Colonic mucosa (tissue), 4 donors: ENCODE measurements at regions not wholly inside any gene's neighbourhood (a gene's known extent, or its start where the extent isn't known, plus 50 kb on each side); places are given as distances from the start of the nearest gene placed in this dataset.

ENCODE experiments used
- DNase-seq: peaks from one replicate; pipeline ENCODE4 v3.0.0-alpha.2; 2020
- H3K27ac ChIP-seq: fragments of 200-600 bp; one replicate; pipeline ENCODE4 v1.8.0; 2021
- H3K27me3 ChIP-seq: fragments of 200-600 bp; one replicate; pipeline ENCODE4 v1.8.0; 2021
- H3K36me3 ChIP-seq: fragments of 200-600 bp; one replicate; pipeline ENCODE4 v1.8.0; 2021
- H3K4me1 ChIP-seq: fragments of 200-600 bp; one replicate; pipeline ENCODE4 v1.8.0; 2021; ENCODE audit warnings: mild to moderate bottlenecking
- H3K4me3 ChIP-seq: fragments of 200-600 bp; one replicate; pipeline ENCODE4 v1.8.0; 2021
- H3K9ac ChIP-seq, 2 donors: one replicate each; pipeline ENCODE4 v1.7.0; 2013; ENCODE audit warnings: control low read depth in 2 of 2, low read depth in 2 of 2, low read length in 2 of 2
- H3K9me3 ChIP-seq: fragments of 200-600 bp; one replicate; pipeline ENCODE4 v1.8.0; 2021
- CTCF ChIP-seq: fragments of 200-600 bp; IDR thresholded peaks from one replicate; pipeline ENCODE4 v1.8.0; 2022; ENCODE audit warnings: antibody characterized with exemption, mild to moderate bottlenecking
- intact Hi-C: fragments of 100-400 bp; cut with DNase I; formaldehyde crosslinking; loops from one replicate; pipeline ENCODE4 v1.14.1; 2022
- donor health status: healthy.
- donor health status: DM: no; HTN: no; CAD: no.
- donor health status: DM: no; HTN: no; CAD: no.

- Histone ChIP-seq H3K36me3 (no peaks in the 10 kb centered on the region), H3K27ac (no peak overlapping the region), H3K9ac (no peak overlapping the region), H3K4me3 (no peak overlapping the region), H3K27me3 (no peaks in the 10 kb centered on the region), H3K9me3 (no peaks in the 10 kb centered on the region), H3K4me1 (no peaks in the 10 kb centered on the region)
- DNase-seq, result no peak
- no peak for TF ChIP-seq CTCF
- intact Hi-C loops, result no loop called here
Observed at GRCh38 chr14:44341116-44341515, 166.0 kb downstream of the FSCB start.

DNA sequence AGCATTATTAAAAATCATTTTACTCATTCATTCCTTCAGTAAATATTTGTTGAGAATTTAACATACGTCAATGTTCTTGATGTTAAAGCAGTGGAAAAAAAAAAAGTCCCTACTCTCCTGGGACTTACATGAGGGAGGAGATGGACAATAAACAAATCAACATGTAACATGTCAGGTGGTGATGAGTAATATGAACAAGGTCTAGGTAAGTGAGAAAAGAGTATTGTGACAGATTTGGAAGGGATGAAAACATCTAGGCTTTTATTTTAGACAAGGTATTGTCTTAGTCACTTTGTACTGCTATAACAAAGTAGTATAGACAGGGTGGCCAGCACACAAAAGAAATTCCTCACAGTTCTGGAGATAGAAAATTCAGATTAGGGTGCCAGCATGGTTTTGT, 167.2 kb downstream of the FSCB start:
- intact Hi-C loops, result no loop called here
- H3K4me1 ChIP-seq, result no peaks in the 10 kb centered on the region

GRCh38 chr14:44339231-44339630, 167.9 kb downstream of the FSCB start:
- DNase-seq, result no peak
- no peaks in the 10 kb centered on the region for H3K4me1 ChIP-seq
- intact Hi-C loops, result no loop called here
- H3K27me3 ChIP-seq, result no peaks in the 10 kb centered on the region
- no peak overlapping the region for H3K27ac ChIP-seq
- H3K4me3 ChIP-seq, result no peak overlapping the region
- TF ChIP-seq CTCF, result no peak
- no peak overlapping the region for H3K9ac ChIP-seq
- H3K36me3 ChIP-seq, result no peaks in the 10 kb centered on the region
- H3K9me3 ChIP-seq, result no peaks in the 10 kb centered on the region

More for the DNA sequence above, 167.2 kb downstream of the FSCB start:
- Histone ChIP-seq H3K36me3 (no peaks in the 10 kb centered on the region), H3K27me3 (no peaks in the 10 kb centered on the region), H3K9ac (no peak overlapping the region), H3K27ac (no peak overlapping the region), H3K9me3 (no peaks in the 10 kb centered on the region), H3K4me3 (no peak overlapping the region)
- TF ChIP-seq CTCF, result no peak
- no peak for DNase-seq

GRCh38 chr14:44317441-44317746, 189.7 kb downstream of the FSCB start:
- Histone ChIP-seq H3K9ac (no peak overlapping the region), H3K27me3 (no peaks in the 10 kb centered on the region), H3K27ac (no peak overlapping the region), H3K4me3 (no peak overlapping the region), H3K4me1 (no peaks in the 10 kb centered on the region), H3K36me3 (no peaks in the 10 kb centered on the region), H3K9me3 (no peaks in the 10 kb centered on the region)
- no peak for DNase-seq
- intact Hi-C loops, result no loop called here
- TF ChIP-seq CTCF, result no peak

DNA sequence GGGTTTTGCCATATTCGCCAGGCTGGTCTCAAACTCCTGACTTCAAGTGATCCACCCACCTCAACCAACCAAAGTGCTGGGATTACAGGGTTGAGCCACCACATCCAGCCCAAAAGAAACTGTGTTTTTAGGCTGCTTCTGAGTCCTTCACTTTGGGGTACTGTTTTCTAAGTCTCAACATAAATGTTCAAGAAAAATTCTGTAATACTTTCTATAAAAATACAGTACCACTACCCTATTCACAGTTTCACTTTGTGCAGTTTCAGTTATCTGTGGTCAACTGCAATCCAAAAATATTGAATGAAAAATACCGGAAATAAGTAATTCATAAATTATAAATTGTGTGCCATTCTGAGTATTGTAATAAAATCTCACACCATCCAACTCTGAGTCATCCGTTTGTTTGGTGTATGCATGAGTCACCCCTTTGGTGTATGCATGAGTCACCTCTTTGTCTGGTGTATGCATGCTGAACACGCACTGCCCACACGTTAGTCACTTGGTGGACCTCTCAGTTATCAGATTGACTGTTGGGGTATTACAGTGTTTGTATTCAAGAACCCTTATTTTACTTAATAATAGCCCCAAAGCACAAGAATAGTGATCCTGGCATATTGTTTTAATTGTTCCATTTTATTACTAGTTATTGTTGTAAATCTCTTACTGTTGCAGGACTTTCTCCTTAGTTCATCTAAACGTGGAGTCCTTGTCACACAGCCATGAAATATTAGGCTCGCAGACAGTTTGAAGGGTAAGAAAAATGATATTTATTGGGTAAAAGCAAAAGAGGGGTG, 190.2 kb downstream of the FSCB start:
- intact Hi-C loops, result no loop called here
- Histone ChIP-seq H3K9ac (no peak overlapping the region), H3K36me3 (no peaks in the 10 kb centered on the region), H3K4me1 (no peaks in the 10 kb centered on the region), H3K9me3 (no peaks in the 10 kb centered on the region), H3K27me3 (no peaks in the 10 kb centered on the region), H3K4me3 (no peak overlapping the region), H3K27ac (no peak overlapping the region)
- no peak for TF ChIP-seq CTCF
- peak; percentile 50 for DNase-seq
